ENCODE measurements at regions not wholly inside any gene's neighbourhood (a gene's known extent, or its start where the extent isn't known, plus 50 kb on each side); places are given as distances from the start of the nearest gene placed in this dataset.
A peak's percentile ranks its signal among the peaks of the same experiment; 100 is the strongest.
"Not testable (repeated sequence)": the region's sequence is repeated elsewhere in the genome, so short reads cannot be mapped to it uniquely, and the experiment has no call there.

DNA sequence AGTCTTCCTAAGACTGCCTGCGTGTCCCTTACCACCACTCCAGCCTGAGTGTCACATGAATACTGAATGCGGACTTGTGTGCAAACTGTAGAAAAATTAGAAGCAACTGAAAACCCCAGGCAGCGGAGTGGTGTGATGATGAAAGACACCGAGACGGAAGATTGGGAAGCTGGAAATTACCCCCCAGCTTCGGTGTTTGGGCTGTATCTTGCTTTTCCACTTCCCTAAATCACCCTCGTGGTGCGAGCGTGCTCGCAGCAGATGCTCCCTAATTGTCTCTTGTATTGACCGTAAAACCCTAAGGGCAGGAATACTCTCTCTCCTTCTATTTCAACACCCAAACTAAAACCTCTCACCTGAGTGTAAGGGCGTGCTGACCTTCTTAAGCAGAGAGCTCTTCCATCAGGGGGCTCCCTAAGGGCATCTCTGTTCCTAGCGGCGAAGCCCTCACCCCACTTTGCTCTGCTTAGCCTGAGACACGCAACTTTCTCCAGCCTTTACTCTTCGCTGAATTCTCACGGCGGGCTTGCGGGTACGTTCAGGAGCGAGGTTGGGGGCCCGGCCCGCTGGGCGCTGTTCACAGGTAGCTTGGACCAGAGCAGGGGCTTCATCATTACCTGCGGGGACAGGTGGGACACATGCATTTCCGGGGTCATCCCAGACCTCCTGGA is 62.4 kb downstream of the CRYBB2 start:
- TF ChIP-seq POLR2A (IDR thresholded peaks at IDR 0.05; ENCODE audit: low read depth, low read length): no peak
- FAIRE-seq (no peak), DNase-seq (ENCODE audit: insufficient read length, low spot score) (no peak)

- FAIRE-seq: no peak
- DNase-seq (ENCODE audit: insufficient read length, low spot score): no peak
- no peak for TF ChIP-seq POLR2A (IDR thresholded peaks at IDR 0.05; ENCODE audit: low read depth, low read length)
These were observed 62.9 kb downstream of the CRYBB2 start for GRCh38 chr22:25282346-25282670.

GRCh38 chr22:25282671-25283561 is 63.5 kb downstream of the CRYBB2 start:
- DNase-seq (ENCODE audit: insufficient read length, low spot score) (no peak), FAIRE-seq (no peak)
- TF ChIP-seq POLR2A (IDR thresholded peaks at IDR 0.05; ENCODE audit: low read depth, low read length): no peak

DNA sequence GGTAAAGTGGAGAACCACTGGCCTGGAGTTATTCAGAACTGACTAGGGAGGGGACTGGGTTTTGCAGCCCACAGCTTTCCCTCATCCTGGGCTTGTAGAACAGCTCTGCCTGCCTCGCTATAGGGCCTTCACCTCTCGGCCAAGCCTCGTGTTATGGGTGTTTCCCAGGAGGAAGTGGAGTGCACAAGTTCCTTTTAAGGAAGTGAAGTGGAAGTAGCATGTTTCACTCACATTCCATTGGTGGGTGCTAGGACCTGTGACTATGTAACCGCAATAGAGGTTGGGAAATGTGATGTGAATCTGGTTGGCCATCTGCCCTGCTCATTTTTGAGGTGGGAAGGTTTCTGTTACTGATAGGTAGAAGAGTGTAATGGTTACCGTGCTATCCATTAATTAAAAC is 69.0 kb downstream of the CRYBB2 start:
- DNase-seq (ENCODE audit: insufficient read length, low spot score); FAIRE-seq: not testable (repeated sequence)

DNA sequence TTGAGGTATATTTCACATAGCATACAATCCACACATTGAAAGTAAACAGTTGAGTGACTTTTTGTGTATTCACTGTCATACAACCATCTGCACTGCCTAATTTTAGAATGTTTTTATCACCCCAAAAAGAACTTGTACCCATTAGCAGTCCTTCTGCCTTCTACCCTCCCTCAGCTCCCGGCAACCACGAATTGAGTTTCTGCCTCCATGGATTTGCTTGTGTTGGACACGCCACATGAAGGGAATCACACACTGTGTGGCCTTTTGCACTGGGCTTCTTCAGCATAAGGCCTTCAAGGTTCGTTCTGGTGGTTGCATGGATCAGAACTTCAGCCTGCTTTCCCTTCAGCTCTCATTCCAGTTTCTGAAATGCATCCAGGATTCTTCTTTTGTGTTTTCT is 82.5 kb downstream of the CRYBB2 start:
- not testable (repeated sequence) for FAIRE-seq; DNase-seq (ENCODE audit: insufficient read length, low spot score)

DNA sequence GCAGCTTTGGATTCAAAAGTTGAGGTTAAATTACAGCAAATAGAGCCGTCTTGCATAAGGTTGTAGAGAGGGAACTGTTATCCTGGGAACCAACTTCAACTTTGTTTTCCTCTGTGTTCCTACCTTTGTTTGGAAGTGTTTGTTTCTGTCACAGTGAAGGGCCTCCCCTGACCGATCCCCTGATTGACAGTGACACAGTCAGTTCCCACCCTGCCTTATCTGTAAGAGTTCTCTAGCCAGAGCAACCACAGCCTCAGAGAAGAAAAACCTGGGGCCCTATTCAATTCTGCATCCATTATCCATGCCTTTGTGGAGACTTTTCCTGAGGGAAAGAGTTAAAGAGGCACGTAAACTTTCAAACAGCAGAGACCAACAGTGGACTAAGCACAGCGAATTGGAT is 90.1 kb downstream of the CRYBB2 start:
- peak; percentile 64 for FAIRE-seq
- not testable (repeated sequence) for DNase-seq (ENCODE audit: insufficient read length, low spot score)

GRCh38 chr22:25311924-25312323 is 92.5 kb downstream of the CRYBB2 start:
- FAIRE-seq: peak; percentile 65
- DNase-seq (ENCODE audit: insufficient read length, low spot score): not testable (repeated sequence)

DNA sequence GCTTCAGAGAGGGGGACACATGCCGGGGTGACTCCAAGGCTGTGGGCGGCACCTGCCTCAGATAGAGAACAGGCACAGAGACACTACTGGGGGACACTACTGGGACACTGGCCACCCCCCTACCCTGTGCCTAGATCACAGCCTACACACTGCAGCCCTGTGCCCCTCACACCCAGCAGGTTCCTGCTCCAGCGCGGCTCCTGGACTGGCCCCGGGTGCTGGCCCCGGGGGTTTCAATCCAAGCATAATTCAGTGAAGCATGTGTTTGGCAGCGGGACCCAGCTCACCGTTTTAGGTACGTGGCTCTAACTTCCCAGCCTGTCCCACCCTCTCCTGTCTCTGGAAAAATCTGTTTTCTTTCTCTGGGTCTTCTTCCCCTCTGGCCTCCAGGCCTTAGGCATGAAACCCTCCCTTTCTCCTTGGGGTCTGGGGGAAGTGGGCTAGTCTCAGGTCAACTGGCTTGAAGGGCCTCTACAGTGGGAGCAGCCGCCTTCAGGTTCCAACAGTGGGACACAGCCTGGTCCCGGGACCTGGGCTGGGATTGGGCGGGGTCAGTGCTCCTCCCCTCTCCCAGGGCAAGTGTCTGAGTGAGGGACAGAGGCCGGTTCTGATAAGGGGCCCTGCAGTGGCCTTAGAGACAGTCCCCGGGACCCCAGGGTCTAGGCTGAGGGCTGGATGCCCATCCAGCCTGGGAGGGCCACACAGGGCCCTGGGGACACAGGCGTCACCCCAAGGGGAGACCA is 98.8 kb downstream of the CRYBB2 start:
- DNase-seq (ENCODE audit: insufficient read length, low spot score) (no peak), FAIRE-seq (no peak)
- TF ChIP-seq POLR2A (IDR thresholded peaks at IDR 0.05; ENCODE audit: low read depth, low read length): no peak

DNA sequence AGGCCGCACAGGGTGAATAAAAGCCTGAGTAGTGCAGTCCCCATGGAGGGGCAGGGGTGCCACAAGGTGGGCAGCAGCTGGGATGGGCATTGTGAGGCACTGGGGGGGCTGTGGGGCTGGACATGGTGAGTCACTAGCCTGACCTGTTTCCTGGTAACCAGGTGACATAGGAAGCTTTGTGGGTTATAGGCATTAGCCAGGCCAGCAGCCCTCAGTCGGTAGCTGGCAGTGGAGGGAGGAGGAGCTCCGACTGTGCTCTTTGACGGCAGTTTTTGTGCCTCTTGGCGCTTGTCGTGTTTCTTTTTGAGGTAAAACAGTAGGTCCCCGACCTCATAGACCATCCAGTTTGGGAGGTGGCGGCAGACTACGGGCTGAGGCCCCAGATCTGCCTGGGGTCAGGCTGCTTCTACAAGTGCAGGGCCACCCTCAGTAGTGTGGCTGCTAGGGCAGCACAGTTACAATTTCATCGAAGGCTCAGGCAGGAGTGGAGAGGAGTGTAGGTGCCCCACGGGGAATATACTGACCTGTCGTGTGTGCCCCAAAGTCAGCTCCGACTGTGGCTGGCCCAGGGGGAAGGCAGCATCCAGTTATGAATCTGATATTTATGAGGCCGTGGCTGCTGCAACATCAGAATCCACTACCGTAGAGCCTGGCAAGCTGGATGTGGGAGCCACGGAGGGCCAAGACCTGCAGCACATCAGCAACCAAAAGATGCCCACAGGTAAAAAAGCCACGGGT is 107.7 kb downstream of the CRYBB2 start:
- TF ChIP-seq POLR2A (IDR thresholded peaks at IDR 0.05; ENCODE audit: low read depth, low read length): no peak
- DNase-seq (ENCODE audit: insufficient read length, low spot score): no peak
- no peak for FAIRE-seq

DNA sequence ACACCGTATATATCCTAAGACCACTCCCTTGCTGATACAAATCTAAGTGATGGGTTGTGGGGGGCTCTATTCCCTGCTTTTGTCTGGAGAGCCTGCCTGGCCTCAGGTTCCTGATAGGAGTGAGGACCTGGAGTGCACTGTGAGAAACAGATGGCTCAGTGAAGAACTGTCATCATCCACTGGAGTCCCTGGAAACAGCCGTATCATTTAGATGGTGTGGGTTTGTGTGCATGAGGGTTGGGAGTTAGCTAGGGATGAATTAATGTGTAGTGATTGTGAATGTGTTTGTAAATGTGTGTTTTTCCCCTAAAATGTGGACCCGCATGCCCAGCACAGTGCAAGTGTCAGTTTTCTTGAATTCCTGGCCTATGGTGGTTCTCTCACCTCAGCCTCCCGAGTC is 111.6 kb downstream of the CRYBB2 start:
- DNase-seq (ENCODE audit: insufficient read length, low spot score) (no peak), FAIRE-seq (no peak)
- TF ChIP-seq POLR2A (IDR thresholded peaks at IDR 0.05; ENCODE audit: low read depth, low read length): no peak

DNA sequence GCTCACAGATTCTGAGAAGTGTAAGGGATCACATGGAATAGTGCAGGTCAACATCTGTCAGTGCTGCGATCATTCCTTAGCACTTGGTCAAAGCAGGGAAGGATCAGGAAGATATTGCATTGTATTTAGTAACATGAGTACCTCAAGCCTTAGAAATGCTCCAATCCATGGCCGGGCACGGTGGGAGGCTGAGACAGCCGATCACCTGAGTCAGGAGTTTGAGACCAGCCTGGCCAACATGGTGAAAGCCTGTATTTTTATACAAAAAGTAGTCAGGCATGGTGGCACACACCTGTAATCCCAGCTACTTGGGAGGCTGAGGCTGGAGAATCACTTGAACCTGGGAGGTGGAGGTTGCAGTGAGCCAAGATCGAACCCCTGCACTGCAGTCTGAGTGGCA is 112.5 kb downstream of the CRYBB2 start:
- DNase-seq (ENCODE audit: insufficient read length, low spot score); FAIRE-seq: not testable (repeated sequence)

- no peak for DNase-seq (ENCODE audit: insufficient read length, low spot score)
- no peak for TF ChIP-seq POLR2A (IDR thresholded peaks at IDR 0.05; ENCODE audit: low read depth, low read length)
- no peak for FAIRE-seq
These were observed 112.9 kb downstream of the CRYBB2 start for GRCh38 chr22:25332386-25332785.

DNA sequence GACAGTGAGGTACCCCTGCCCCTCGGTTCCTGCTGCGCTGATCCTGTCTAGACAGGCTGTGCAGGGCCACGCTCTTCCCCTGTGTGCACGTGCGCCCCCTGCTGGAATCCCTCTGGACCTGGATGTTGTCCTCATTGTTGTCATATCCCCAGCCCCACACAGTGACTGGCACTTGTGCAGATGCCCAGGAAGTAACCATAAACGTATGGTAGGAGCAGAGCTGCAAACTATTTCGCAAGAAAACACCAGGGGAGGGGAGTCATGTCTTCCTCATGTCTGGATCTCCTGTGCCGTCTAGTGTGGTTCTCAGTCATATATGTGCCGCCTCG is 114.7 kb downstream of the CRYBB2 start:
- DNase-seq (ENCODE audit: insufficient read length, low spot score): no peak
- TF ChIP-seq POLR2A (IDR thresholded peaks at IDR 0.05; ENCODE audit: low read depth, low read length): no peak
- FAIRE-seq: no peak

GRCh38 chr22:25334631-25335030 is 115.2 kb downstream of the CRYBB2 start:
- not testable (repeated sequence) for DNase-seq (ENCODE audit: insufficient read length, low spot score); FAIRE-seq

DNA sequence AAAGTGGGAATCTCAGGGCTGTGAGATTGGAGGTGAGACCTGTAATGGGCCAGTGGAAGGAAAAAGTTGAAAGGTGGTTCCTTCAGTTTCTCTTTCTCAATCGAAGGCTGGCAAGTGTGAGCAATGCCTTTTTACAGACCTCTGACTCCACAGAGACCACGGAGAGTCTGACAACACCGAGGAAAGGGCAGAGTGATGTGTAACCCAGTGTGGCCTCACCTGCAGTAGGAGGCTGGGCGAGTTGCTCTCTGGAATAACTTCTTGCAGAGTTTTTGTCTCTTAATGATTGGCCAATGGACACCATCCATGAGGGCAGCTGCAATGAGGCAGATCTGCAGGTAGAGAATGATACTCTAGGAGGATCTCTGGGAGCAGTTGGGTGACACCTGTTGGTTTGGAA is 115.8 kb downstream of the CRYBB2 start:
- not testable (repeated sequence) for FAIRE-seq; DNase-seq (ENCODE audit: insufficient read length, low spot score)

GRCh38 chr22:25340536-25340935 is 121.1 kb downstream of the CRYBB2 start:
- FAIRE-seq: not testable (repeated sequence)

DNA sequence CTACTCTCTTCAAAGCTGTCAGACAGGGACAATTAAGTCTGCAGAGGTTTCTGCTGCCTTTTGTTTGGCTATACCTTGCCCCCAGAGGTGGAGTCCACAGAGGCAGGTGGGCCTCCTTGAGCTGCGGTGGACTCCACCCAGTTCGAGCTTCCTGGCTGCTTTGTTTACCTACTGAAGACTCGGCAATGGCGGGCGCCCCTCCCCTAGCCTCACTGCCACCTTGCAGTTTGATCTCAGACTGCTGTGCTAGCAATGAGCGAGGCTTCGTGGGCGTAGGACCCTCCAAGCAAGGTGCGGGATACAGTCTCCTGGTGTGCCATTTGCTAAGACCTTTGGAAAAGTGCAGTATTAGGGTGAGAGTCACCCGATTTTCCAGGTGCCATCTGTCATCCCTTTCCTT is 124.9 kb downstream of the CRYBB2 start:
- FAIRE-seq; DNase-seq (ENCODE audit: insufficient read length, low spot score): not testable (repeated sequence)

More at GRCh38 chr22:25340536-25340935, 121.1 kb downstream of the CRYBB2 start:
- DNase-seq (ENCODE audit: insufficient read length, low spot score): not testable (repeated sequence)

All from H54 (cell line).